ENCODE measurements at regions not wholly inside any gene's neighbourhood (a gene's known extent, or its start where the extent isn't known, plus 50 kb on each side); places are given as distances from the start of the nearest gene placed in this dataset.

DNA sequence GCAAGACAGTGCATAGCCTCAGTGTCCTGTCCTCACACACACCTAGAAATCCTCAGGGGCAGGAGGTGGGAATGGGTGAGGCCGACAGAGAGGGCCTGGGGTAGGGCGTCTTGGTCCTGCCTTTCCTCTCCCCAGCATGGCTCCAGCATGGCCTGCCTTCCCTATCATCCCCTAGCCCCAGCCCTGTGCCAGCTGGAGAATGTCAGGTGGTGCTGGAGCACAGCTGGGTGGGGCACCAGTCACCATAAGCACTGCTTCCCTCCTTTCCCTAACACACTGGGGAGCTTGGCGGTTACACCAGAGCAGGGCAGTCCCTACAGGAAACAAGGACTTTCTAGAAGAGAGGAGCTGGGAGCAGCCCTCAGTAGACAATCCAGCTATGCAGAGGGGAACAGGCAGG lies 236.8 kb downstream of the KLF13 start:
- TF ChIP-seq, protein P1, sequence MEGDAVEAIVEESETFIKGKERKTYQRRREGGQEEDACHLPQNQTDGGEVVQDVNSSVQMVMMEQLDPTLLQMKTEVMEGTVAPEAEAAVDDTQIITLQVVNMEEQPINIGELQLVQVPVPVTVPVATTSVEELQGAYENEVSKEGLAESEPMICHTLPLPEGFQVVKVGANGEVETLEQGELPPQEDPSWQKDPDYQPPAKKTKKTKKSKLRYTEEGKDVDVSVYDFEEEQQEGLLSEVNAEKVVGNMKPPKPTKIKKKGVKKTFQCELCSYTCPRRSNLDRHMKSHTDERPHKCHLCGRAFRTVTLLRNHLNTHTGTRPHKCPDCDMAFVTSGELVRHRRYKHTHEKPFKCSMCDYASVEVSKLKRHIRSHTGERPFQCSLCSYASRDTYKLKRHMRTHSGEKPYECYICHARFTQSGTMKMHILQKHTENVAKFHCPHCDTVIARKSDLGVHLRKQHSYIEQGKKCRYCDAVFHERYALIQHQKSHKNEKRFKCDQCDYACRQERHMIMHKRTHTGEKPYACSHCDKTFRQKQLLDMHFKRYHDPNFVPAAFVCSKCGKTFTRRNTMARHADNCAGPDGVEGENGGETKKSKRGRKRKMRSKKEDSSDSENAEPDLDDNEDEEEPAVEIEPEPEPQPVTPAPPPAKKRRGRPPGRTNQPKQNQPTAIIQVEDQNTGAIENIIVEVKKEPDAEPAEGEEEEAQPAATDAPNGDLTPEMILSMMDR (IDR thresholded peaks at IDR 0.05; ENCODE audit: low read length, missing control alignments) = no peak
- DNase-seq (ENCODE audit: low read depth) = no peak
- H3K4me3 ChIP-seq (replicated peaks; ENCODE audit: low read depth, low read length) = no peak overlapping the region

DNA sequence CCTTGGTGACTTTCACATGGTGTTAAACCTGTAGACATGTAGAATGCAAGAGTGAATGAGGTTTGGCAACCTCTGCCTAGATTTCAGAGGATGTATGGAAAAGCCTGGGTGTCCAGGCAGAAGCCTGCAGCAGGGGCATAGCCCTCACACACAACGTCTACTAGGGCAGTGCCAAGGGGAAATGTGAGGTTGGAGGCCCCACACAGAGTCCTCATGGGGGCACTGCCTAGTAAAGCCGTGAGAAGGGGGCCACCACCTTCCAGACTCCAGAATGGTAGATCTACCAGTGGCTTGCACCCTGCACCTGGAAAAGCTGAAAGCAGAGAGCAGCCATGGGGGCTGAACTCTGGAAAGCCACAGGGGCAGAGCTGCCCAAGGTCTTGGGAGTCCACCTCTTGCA lies 241.2 kb downstream of the KLF13 start:
- no peak for DNase-seq (ENCODE audit: low read depth)
- no peak overlapping the region for H3K4me3 ChIP-seq (replicated peaks; ENCODE audit: low read depth, low read length)
- TF ChIP-seq, protein P1 (IDR thresholded peaks at IDR 0.05; ENCODE audit: low read length, missing control alignments) = no peak

- DNase-seq (ENCODE audit: low read depth) = no peak
- TF ChIP-seq, protein P1 (IDR thresholded peaks at IDR 0.05; ENCODE audit: low read length, missing control alignments) = no peak
- H3K4me3 ChIP-seq (replicated peaks; ENCODE audit: low read depth, low read length) = no peak overlapping the region
Observed at GRCh38 chr15:31569836-31570235, 243.2 kb downstream of the KLF13 start.

DNA sequence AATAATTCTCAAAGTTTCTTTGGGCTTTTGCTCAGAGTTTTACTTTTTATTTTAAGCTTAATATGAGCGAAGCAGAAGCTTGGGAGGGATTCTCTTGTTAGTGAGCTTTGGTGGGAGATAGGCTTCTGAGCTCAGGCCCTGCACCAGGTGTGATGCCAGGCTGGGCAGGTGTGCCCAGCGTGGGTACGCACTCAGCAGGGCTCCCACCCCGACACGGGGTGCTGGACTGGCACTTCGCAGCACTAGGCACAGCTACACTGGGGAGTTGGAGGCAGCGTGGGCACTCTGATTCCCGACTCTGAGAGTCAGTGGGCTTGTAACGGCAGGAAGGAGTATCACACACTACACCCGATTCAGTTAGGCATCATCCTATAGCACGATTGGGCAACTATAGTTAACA lies 244.0 kb downstream of the KLF13 start:
- no peak overlapping the region for H3K4me3 ChIP-seq (replicated peaks; ENCODE audit: low read depth, low read length)
- DNase-seq (ENCODE audit: low read depth) = no peak
- TF ChIP-seq, protein P1 (IDR thresholded peaks at IDR 0.05; ENCODE audit: low read length, missing control alignments) = no peak

DNA sequence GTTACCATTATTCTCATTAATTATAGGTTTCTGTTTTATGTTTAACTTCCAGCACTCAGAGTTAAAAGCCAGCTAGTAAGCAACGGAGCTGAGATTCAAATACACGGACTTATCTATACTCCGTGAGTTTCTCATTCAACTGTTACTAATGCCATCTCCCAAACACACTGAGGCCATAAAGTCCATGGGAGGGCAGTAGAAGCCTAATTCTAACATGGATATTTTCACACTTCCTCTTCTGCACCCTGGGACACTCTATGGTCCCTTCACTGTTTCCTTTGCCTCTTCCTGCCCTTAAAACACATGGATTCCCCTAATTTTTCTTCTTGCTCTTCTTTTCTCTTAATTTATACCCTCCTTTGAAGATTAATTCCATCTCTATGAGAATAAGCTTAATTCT lies 245.0 kb downstream of the KLF13 start:
- DNase-seq (ENCODE audit: low read depth) = no peak
- no peak overlapping the region for H3K4me3 ChIP-seq (replicated peaks; ENCODE audit: low read depth, low read length)
- TF ChIP-seq, protein P1 (IDR thresholded peaks at IDR 0.05; ENCODE audit: low read length, missing control alignments) = no peak

DNA sequence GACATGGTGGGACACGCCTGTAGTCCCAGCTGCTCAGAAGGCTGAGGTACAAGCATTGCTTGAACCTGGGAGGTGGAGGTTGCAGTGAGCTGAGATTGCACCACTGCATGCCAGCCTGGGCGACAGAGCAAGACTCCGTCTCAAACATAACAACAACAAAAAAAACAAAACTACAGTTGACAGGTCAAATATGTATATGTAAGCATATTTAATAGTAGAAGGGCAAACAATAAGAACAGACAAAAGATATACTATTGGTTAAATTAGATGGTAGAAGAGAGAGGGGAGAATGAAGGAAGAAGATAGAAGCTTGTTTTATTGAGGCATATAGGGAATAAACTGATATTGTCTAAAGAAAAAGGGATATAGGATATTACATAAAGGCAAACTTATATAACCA lies 247.1 kb downstream of the KLF13 start:
- no peak for DNase-seq (ENCODE audit: low read depth)
- TF ChIP-seq, protein P1 (IDR thresholded peaks at IDR 0.05; ENCODE audit: low read length, missing control alignments) = no peak
- no peak overlapping the region for H3K4me3 ChIP-seq (replicated peaks; ENCODE audit: low read depth, low read length)

- no peak overlapping the region for H3K4me3 ChIP-seq (replicated peaks; ENCODE audit: low read depth, low read length)
- TF ChIP-seq, protein P1 (IDR thresholded peaks at IDR 0.05; ENCODE audit: low read length, missing control alignments) = no peak
- DNase-seq (ENCODE audit: low read depth) = no peak
Observed at GRCh38 chr15:31574766-31575165, 248.1 kb downstream of the KLF13 start.
